ENCODE measurements at regions not wholly inside any gene's neighbourhood (a gene's known extent, or its start where the extent isn't known, plus 50 kb on each side); places are given as distances from the start of the nearest gene placed in this dataset.

DNA sequence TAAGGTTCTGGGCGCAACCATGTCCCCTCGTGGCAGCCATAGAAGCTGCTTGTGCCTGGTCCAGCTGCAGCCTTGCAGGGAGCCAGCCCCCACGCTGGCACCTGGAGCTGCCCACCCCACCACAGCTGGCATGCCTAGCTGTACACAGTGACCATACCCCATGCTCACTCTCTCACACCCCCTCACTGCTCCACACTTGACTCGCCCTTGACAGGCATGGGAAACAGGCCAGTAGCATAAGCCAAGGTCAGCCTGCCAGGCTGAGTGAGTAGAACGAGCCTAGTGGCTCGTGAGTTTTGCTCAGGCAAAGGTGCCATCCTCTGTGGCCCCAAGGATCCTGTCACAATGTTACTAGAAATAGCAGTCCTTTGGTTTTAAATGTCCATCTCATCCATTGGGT is 52.7 kb upstream of the CADM2 start:
- Histone ChIP-seq H3K4me1 (ENCODE audit: control insufficient read depth in 4 of 4, insufficient read depth in 4 of 4, low read length in 3 of 4) (no peaks in the 10 kb centered on the region), H3K4me3 (ENCODE audit: low read depth in 1 of 3, low read length in 3 of 3) (no peak overlapping the region), H3K27ac (ENCODE audit: low read depth in 1 of 2, low read length in 2 of 2) (no peak overlapping the region), H3K36me3 (ENCODE audit: control insufficient read depth in 4 of 4, insufficient read depth in 3 of 4, low read depth in 1 of 4, low read length in 3 of 4) (no peaks in the 10 kb centered on the region), H3K27me3 (ENCODE audit: control insufficient read depth in 4 of 4, insufficient read depth in 4 of 4, low read length in 3 of 4) (no peaks in the 10 kb centered on the region), H3K9ac (ENCODE audit: low read depth in 1 of 2, low read length in 2 of 2) (no peak overlapping the region), H3K9me3 (ENCODE audit: control insufficient read depth in 4 of 4, low read length in 3 of 4) (peaks cover 0 to 6% (median 3%) of the 10 kb centered on the region in 4 donors)
- 60% methylated on average over 6 of the region's 6 CpGs for WGBS
- DNase-seq (ENCODE audit: low spot score) = no peak
- TF ChIP-seq GABPA (IDR thresholded peaks at IDR 0.05 in 1 of 2, conservative IDR thresholded peaks at IDR 0.05 in 1 of 2) (no peak), TAF1 (conservative IDR thresholded peaks at IDR 0.05) (no peak), RXRA (IDR thresholded peaks at IDR 0.05) (no peak), EGR1 (IDR thresholded peaks at IDR 0.05; ENCODE audit: low read depth in 2 of 2) (no peak), HNF4G (IDR thresholded peaks at IDR 0.05) (no peak), NR2F2 (IDR thresholded peaks at IDR 0.05) (no peak), HNF4A (conservative IDR thresholded peaks at IDR 0.05) (no peak), YY1 (IDR thresholded peaks at IDR 0.05) (no peak), SP1 (IDR thresholded peaks at IDR 0.05) (no peak), RAD21 (IDR thresholded peaks at IDR 0.05) (no peak), FOXA2 (IDR thresholded peaks at IDR 0.05) (no peak), JUND (IDR thresholded peaks at IDR 0.05) (no peak)
- TF ChIP-seq, protein P1, sequence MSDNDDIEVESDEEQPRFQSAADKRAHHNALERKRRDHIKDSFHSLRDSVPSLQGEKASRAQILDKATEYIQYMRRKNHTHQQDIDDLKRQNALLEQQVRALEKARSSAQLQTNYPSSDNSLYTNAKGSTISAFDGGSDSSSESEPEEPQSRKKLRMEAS (IDR thresholded peaks at IDR 0.05) = no peak
- TF ChIP-seq, protein P2, sequence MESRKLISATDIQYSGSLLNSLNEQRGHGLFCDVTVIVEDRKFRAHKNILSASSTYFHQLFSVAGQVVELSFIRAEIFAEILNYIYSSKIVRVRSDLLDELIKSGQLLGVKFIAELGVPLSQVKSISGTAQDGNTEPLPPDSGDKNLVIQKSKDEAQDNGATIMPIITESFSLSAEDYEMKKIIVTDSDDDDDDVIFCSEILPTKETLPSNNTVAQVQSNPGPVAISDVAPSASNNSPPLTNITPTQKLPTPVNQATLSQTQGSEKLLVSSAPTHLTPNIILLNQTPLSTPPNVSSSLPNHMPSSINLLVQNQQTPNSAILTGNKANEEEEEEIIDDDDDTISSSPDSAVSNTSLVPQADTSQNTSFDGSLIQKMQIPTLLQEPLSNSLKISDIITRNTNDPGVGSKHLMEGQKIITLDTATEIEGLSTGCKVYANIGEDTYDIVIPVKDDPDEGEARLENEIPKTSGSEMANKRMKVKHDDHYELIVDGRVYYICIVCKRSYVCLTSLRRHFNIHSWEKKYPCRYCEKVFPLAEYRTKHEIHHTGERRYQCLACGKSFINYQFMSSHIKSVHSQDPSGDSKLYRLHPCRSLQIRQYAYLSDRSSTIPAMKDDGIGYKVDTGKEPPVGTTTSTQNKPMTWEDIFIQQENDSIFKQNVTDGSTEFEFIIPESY (IDR thresholded peaks at IDR 0.05) = no peak
- TF ChIP-seq, protein P3, sequence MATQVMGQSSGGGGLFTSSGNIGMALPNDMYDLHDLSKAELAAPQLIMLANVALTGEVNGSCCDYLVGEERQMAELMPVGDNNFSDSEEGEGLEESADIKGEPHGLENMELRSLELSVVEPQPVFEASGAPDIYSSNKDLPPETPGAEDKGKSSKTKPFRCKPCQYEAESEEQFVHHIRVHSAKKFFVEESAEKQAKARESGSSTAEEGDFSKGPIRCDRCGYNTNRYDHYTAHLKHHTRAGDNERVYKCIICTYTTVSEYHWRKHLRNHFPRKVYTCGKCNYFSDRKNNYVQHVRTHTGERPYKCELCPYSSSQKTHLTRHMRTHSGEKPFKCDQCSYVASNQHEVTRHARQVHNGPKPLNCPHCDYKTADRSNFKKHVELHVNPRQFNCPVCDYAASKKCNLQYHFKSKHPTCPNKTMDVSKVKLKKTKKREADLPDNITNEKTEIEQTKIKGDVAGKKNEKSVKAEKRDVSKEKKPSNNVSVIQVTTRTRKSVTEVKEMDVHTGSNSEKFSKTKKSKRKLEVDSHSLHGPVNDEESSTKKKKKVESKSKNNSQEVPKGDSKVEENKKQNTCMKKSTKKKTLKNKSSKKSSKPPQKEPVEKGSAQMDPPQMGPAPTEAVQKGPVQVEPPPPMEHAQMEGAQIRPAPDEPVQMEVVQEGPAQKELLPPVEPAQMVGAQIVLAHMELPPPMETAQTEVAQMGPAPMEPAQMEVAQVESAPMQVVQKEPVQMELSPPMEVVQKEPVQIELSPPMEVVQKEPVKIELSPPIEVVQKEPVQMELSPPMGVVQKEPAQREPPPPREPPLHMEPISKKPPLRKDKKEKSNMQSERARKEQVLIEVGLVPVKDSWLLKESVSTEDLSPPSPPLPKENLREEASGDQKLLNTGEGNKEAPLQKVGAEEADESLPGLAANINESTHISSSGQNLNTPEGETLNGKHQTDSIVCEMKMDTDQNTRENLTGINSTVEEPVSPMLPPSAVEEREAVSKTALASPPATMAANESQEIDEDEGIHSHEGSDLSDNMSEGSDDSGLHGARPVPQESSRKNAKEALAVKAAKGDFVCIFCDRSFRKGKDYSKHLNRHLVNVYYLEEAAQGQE (IDR thresholded peaks at IDR 0.05) = no peak
- TF ChIP-seq, protein P4, sequence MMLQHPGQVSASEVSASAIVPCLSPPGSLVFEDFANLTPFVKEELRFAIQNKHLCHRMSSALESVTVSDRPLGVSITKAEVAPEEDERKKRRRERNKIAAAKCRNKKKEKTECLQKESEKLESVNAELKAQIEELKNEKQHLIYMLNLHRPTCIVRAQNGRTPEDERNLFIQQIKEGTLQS (IDR thresholded peaks at IDR 0.05) = no peak
- TF ChIP-seq, protein P5, sequence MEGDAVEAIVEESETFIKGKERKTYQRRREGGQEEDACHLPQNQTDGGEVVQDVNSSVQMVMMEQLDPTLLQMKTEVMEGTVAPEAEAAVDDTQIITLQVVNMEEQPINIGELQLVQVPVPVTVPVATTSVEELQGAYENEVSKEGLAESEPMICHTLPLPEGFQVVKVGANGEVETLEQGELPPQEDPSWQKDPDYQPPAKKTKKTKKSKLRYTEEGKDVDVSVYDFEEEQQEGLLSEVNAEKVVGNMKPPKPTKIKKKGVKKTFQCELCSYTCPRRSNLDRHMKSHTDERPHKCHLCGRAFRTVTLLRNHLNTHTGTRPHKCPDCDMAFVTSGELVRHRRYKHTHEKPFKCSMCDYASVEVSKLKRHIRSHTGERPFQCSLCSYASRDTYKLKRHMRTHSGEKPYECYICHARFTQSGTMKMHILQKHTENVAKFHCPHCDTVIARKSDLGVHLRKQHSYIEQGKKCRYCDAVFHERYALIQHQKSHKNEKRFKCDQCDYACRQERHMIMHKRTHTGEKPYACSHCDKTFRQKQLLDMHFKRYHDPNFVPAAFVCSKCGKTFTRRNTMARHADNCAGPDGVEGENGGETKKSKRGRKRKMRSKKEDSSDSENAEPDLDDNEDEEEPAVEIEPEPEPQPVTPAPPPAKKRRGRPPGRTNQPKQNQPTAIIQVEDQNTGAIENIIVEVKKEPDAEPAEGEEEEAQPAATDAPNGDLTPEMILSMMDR (IDR thresholded peaks at IDR 0.05; ENCODE audit: low read depth, low read length, missing input control) = no peak

Data from liver (tissue), 8 donors.